Upper lobe of left lung (tissue), 4 donors: ENCODE measurements at regions not wholly inside any gene's neighbourhood (a gene's known extent, or its start where the extent isn't known, plus 50 kb on each side); places are given as distances from the start of the nearest gene placed in this dataset.

Experiments
- EP300 ChIP-seq, 4 donors: sonication (generic); formaldehyde crosslinking; IDR thresholded peaks; one replicate each; pipeline ENCODE4 v1.5.1; 2017; ENCODE audit warnings: antibody characterized with exemption in 4 of 4, control low read depth in 2 of 4
- POLR2A ChIP-seq, 4 donors: fragments of 450-650 bp; IDR thresholded peaks; one replicate each; pipeline ENCODE4 v1.5.1; 2016 to 2017; ENCODE audit warnings: antibody characterized with exemption in 4 of 4, mild to moderate bottlenecking in 2 of 4
- POLR2AphosphoS5 ChIP-seq, 2 donors: sonication (generic); formaldehyde crosslinking; IDR thresholded peaks; one replicate each; pipeline ENCODE4 v1.5.1; 2017; ENCODE audit warnings: antibody characterized with exemption in 2 of 2
- TF ChIP-seq, protein P1 (sequence below), 6 experiments: fragments of 450-650 bp in 4 of 6; fragments of 200-600 bp in 2 of 6; sonication (generic) in 2 of 6; IDR thresholded peaks; one replicate each; pipeline ENCODE4 v1.5.1; 2016 to 2019; ENCODE audit warnings: antibody characterized with exemption in 6 of 6

DNA sequence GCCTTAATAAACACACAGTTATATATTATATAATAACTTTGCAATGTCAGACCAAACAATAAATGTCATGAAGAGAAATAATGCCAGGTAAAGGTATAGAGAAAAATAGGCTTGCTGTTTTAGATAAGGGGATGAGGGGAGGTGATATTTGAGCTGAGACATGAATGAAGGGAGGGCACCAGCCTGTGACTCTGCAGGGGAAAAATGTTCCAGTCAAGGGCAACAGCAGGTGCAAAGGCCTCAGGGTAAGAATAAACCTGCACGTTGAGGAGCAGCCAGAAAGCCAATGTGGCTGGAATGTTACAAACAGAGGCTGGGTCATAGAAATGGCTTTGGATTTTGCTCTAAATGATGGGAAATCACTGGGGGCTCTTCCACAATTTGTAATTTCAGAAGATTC lies 519.6 kb downstream of the SOX6 start:
- TF ChIP-seq, protein P1, sequence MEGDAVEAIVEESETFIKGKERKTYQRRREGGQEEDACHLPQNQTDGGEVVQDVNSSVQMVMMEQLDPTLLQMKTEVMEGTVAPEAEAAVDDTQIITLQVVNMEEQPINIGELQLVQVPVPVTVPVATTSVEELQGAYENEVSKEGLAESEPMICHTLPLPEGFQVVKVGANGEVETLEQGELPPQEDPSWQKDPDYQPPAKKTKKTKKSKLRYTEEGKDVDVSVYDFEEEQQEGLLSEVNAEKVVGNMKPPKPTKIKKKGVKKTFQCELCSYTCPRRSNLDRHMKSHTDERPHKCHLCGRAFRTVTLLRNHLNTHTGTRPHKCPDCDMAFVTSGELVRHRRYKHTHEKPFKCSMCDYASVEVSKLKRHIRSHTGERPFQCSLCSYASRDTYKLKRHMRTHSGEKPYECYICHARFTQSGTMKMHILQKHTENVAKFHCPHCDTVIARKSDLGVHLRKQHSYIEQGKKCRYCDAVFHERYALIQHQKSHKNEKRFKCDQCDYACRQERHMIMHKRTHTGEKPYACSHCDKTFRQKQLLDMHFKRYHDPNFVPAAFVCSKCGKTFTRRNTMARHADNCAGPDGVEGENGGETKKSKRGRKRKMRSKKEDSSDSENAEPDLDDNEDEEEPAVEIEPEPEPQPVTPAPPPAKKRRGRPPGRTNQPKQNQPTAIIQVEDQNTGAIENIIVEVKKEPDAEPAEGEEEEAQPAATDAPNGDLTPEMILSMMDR (IDR thresholded peaks at IDR 0.05): no peak
- TF ChIP-seq POLR2A (IDR thresholded peaks at IDR 0.05) (no peak), EP300 (IDR thresholded peaks at IDR 0.05) (no peak), POLR2AphosphoS5 (IDR thresholded peaks at IDR 0.05) (no peak)
